Cardiac fibroblast (primary cell): ENCODE measurements at regions not wholly inside any gene's neighbourhood (a gene's known extent, or its start where the extent isn't known, plus 50 kb on each side); places are given as distances from the start of the nearest gene placed in this dataset.

Experiments
- DNase-seq, 2 donors: peaks; one replicate each; pipeline versions ENCODE4 v3.0.0 to v3.0.0-alpha.2; 2010; ENCODE audit warnings: low read depth in 2 of 2
- H3K4me3 ChIP-seq, 2 donors: replicated peaks in 1 of 2; 1 replicate in 1 of 2; 2 replicates in 1 of 2; pipeline ENCODE4 v1.5.1; 2011; ENCODE audit warnings: low read depth in 2 of 2, low read length in 2 of 2, mild to moderate bottlenecking in 2 of 2, moderate library complexity in 1 of 2
- TF ChIP-seq, protein P1 (sequence below): IDR thresholded peaks from one replicate; pipeline ENCODE4 v1.5.1; 2011; ENCODE audit warnings: low read depth, mild to moderate bottlenecking, low read length, inconsistent platforms

DNA sequence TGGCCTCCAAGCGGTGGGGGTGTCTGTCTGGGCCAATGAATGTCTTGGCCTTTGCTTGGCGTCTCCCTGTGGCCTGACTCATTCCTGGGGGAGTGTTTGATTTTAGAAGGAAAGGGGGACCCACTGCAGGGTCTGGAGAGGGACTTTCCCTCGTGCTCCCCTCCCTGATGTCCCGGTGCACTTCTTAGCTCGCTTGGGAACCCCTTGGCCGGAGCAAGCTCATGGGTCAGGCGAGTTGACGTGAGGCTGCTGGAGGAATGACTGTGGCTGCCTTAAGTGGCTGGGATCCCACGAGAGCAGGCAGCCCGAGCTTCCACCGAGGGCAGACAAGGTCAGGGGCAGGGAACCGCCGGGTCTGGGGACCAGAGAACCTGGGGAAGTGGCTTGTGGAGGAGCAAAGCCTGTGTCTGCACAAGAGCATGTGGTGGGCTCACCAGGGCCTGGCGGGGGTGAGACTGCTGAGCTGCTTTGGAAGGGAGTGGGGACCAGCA lies 218.4 kb upstream of the C14orf180 start:
- no peak for DNase-seq
- TF ChIP-seq, protein P1, sequence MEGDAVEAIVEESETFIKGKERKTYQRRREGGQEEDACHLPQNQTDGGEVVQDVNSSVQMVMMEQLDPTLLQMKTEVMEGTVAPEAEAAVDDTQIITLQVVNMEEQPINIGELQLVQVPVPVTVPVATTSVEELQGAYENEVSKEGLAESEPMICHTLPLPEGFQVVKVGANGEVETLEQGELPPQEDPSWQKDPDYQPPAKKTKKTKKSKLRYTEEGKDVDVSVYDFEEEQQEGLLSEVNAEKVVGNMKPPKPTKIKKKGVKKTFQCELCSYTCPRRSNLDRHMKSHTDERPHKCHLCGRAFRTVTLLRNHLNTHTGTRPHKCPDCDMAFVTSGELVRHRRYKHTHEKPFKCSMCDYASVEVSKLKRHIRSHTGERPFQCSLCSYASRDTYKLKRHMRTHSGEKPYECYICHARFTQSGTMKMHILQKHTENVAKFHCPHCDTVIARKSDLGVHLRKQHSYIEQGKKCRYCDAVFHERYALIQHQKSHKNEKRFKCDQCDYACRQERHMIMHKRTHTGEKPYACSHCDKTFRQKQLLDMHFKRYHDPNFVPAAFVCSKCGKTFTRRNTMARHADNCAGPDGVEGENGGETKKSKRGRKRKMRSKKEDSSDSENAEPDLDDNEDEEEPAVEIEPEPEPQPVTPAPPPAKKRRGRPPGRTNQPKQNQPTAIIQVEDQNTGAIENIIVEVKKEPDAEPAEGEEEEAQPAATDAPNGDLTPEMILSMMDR = no peak
- H3K4me3 ChIP-seq = no peak overlapping the region

DNA sequence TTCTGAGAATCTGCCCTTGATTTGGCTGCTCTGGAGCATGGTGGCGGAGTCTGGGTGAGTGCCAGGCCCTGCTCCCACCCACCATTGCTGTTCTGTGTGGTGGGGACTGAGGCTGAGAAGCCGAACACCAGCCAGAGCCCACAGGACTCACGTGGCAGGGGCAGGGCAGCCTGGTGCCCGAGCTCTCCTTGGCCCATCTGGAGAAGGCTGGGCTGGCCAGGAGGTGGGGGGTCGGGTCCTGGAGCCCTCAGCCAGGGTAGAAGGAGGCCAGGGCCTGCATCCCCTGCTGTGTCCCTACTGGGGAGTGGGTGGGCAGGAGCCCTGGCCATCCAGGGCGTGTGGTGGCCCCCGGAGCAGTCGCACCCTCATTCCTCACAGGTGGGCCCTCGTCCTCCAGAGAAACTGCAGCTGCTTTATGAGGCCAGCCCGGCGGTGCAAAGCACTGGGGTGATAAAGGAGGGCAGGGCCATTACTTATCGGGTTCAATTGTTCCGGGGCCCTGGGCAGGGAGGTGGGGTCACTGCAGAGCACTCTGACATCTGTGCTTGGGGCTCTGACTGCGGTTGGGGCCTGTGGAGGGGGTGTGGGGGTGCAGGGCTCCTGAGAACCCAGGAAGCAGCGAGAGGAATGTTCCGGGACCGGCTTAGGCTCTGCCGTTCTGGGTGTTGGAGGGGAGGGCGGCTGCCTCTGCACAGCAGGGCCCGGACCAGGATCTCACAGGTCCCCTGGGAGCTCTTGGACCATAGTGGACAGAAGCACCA lies 217.5 kb upstream of the C14orf180 start:
- no peak for DNase-seq
- H3K4me3 ChIP-seq = no peak overlapping the region
- TF ChIP-seq, protein P1 = no peak

DNA sequence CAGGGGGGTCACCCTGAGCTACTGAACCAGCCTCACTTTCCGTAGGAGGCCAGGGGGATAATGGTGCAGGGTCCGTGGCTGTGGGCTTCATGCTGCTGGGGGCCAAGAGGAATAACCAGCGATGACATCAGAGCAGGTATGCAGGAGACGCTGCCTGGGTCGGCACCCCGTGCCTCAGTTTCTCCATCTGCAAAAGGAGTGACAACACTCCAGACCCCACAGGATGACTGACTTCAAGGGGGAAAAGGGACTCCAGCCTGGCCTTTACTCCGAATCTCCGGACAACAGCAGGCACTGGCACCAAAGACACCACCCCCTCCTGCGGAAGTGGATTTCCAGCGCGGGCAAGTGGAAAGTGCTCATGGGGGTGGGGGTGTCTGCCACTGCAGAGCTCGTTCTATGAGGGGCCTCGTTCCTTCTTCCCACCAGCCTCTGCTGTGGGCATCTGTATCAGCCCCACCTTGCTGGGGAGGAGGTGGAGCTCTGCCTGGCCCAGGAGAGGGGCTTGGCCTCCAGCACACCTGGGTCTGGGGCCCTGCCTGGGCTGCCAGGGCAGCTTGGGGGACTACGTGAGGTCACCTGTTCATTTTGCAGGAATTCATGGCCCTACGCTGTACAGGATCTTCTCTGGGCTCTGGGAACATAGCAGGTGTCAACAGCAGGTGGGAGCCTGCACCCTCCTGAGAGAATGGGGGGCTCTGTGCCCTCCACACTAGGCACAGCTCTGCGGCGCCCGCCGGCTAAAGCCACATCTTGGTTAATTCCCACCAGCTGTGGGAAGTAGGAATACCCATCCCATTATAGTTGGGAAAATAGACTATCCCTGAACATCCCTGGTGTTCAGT lies 216.6 kb upstream of the C14orf180 start:
- DNase-seq = no peak
- no peak overlapping the region for H3K4me3 ChIP-seq
- TF ChIP-seq, protein P1 = no peak

DNA sequence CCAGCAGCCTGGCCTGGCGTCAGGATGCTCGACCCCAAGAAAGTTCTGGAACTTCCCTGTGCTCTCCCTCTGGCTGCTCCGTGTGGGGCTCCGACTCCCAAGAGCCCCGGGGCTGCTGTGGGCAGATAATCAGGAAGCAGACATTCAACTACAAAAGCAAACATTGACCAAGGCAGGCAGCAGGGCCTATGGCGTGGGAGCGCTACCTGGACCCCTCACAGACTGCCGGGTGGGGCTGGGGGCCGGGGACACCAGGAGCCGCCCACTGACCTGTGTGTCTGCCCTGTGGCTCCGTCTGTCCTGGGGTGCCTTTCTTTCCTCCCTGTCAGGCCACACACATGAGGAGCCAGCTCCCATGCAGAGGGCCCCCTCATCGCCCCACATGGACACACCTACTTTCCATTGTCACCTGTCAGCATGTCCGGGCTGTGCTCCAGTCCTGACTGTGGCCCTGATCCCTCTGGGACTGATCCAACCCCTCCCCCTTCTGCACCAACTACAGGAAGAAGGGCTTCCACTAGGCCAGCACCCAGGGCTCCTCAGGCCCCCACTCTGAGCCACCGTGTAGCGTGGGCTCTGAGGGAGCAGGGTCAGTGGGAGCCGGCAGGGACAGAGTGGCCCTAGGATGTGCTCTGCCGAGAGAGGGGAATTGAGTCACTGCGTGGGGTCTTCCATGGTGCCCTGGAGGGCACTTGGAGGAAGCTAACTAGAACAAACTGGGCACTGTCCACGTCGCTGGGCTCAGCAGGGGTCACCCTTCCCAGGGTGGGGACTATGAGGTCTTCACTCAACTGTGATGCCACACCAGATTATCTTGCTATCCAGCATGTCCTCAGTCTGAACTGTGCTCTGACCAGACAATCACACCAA lies 215.4 kb upstream of the C14orf180 start:
- DNase-seq = no peak
- TF ChIP-seq, protein P1 = no peak
- no peak overlapping the region for H3K4me3 ChIP-seq

DNA sequence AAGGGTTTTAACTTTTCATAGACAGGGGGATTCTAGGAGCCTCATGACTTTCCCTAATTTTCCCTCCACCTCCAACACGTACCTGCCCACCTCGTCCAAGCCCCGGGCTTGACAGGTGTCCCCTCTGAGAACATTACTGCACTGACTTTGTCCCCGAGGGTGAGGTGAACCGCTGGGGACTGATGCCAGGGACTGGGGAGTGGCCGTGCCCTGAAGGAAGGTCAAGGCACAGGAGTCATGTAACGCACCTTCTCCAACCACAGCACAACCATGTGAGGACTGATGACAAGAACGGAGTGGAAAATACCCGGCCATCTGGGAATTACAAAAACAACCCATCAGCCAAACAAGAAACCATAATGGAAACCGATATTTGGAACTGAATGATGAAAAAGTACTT lies 214.7 kb upstream of the C14orf180 start:
- TF ChIP-seq, protein P1 = no peak
- no peak for DNase-seq
- H3K4me3 ChIP-seq = no peak overlapping the region
